Suprapubic skin (tissue), 4 donors: ENCODE measurements at regions not wholly inside any gene's neighbourhood (a gene's known extent, or its start where the extent isn't known, plus 50 kb on each side); places are given as distances from the start of the nearest gene placed in this dataset.

Experiments
- DNase-seq, 2 donors: peaks; one replicate each; pipeline ENCODE4 v3.0.0-alpha.2; 2019; ENCODE audit warnings: low spot score in 2 of 2
- H3K27ac ChIP-seq: fragments of 200-600 bp; sonication (generic); one replicate; pipeline ENCODE4 v1.5.1; 2019
- H3K27me3 ChIP-seq: fragments of 200-600 bp; sonication (generic); one replicate; pipeline ENCODE4 v1.5.1; 2019
- H3K36me3 ChIP-seq: fragments of 200-600 bp; sonication (generic); one replicate; pipeline ENCODE4 v1.5.1; 2019
- H3K4me1 ChIP-seq: fragments of 200-600 bp; sonication (generic); one replicate; pipeline ENCODE4 v1.5.1; 2019
- H3K4me3 ChIP-seq: fragments of 200-600 bp; sonication (generic); one replicate; pipeline ENCODE4 v1.5.1; 2019; ENCODE audit warnings: mild to moderate bottlenecking
- H3K9me3 ChIP-seq: fragments of 200-600 bp; sonication (generic); one replicate; pipeline ENCODE4 v1.5.1; 2019
- CTCF ChIP-seq, 2 donors: fragments of 200-600 bp in 1 of 2; fragments of 450-650 bp in 1 of 2; sonication (generic) in 1 of 2; IDR thresholded peaks; one replicate each; pipeline ENCODE4 v1.5.1; 2016 to 2019; ENCODE audit warnings: antibody characterized with exemption in 2 of 2, mild to moderate bottlenecking in 1 of 2, moderate library complexity in 1 of 2
- EP300 ChIP-seq: sonication (generic); formaldehyde crosslinking; IDR thresholded peaks from one replicate; pipeline ENCODE4 v1.6.1; 2017; ENCODE audit warnings: antibody characterized with exemption
- POLR2A ChIP-seq, 2 donors: fragments of 450-650 bp; IDR thresholded peaks; one replicate each; pipeline ENCODE4 v1.6.1; 2017; ENCODE audit warnings: antibody characterized with exemption in 2 of 2, mild to moderate bottlenecking in 2 of 2, moderate library complexity in 2 of 2
- POLR2AphosphoS5 ChIP-seq, 3 donors: sonication (generic); formaldehyde crosslinking; IDR thresholded peaks; one replicate each; pipeline ENCODE4 v1.6.1; 2017; ENCODE audit warnings: antibody characterized with exemption in 3 of 3
- WGBS: methylation state at CpG from one replicate; pipeline ENCODE4 v1.1.5; 2018; 5-methylcytosine and 5-hydroxymethylcytosine counted together

- DNase-seq = no peak
- no peak for TF ChIP-seq POLR2AphosphoS5 (IDR thresholded peaks at IDR 0.05)
- no peak for TF ChIP-seq POLR2A (IDR thresholded peaks at IDR 0.05)
These were observed 602.4 kb downstream of the AJAP1 start for GRCh38 chr1:5256793-5257192.

GRCh38 chr1:5254975-5255374, 600.6 kb downstream of the AJAP1 start:
- Histone ChIP-seq H3K36me3 (no peaks in the 10 kb centered on the region), H3K27ac (no peak overlapping the region), H3K9me3 (peaks cover 4% of the 10 kb centered on the region), H3K4me1 (no peaks in the 10 kb centered on the region), H3K27me3 (no peaks in the 10 kb centered on the region), H3K4me3 (no peak overlapping the region)
- TF ChIP-seq EP300 (no peak), CTCF (IDR thresholded peaks at IDR 0.05) (no peak), POLR2AphosphoS5 (IDR thresholded peaks at IDR 0.05) (no peak), POLR2A (IDR thresholded peaks at IDR 0.05) (no peak)
- DNase-seq = no peak
- 100% methylated on average over 2 of the region's 2 CpGs for WGBS

More at GRCh38 chr1:5256793-5257192, 602.4 kb downstream of the AJAP1 start:
- Histone ChIP-seq H3K27ac (no peak overlapping the region), H3K36me3 (no peaks in the 10 kb centered on the region), H3K9me3 (peaks cover 4% of the 10 kb centered on the region), H3K4me1 (no peaks in the 10 kb centered on the region), H3K4me3 (no peak overlapping the region), H3K27me3 (no peaks in the 10 kb centered on the region)
- WGBS = 66% methylated on average over 2 of the region's 2 CpGs

DNA sequence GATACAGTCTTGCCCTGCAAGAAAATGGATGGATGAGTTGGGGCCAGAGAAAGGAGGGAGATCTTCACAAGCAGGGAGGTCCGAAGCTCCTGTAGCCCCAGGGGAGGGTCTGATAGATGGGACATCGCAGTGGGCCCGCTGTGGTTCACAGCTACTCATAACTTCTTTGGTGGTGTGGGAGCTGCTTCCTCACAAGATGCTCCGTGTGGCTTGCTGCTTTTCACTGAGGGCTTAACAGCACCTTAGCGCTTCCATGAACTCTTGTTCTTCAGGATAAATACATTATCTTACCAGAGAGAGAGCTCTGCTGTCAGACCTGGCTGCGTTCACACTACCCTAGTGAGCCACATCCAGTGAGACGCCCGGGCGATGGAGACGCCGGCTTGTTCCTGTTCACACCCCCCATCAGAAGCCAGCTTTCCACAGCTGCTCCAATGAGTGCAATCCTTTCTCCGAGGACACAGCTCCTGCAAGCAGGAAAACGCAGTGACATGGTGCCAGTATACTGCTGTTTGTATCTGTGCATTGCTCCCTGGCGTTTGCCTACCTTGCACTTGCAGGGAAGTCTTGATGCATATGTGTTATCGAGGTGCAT, 599.8 kb downstream of the AJAP1 start:
- peaks cover 4% of the 10 kb centered on the region for H3K9me3 ChIP-seq
- H3K27ac ChIP-seq = no peak overlapping the region
- DNase-seq = no peak
- 82% methylated on average over 15 of the region's 15 CpGs for WGBS
- TF ChIP-seq CTCF (IDR thresholded peaks at IDR 0.05) (no peak), POLR2AphosphoS5 (IDR thresholded peaks at IDR 0.05) (no peak), POLR2A (IDR thresholded peaks at IDR 0.05) (no peak), EP300 (no peak)
- H3K4me3 ChIP-seq = no peak overlapping the region
- no peaks in the 10 kb centered on the region for H3K27me3 ChIP-seq
- no peaks in the 10 kb centered on the region for H3K36me3 ChIP-seq
- H3K4me1 ChIP-seq = no peaks in the 10 kb centered on the region

GRCh38 chr1:5253036-5253435, 598.6 kb downstream of the AJAP1 start:
- Histone ChIP-seq H3K4me3 (no peak overlapping the region), H3K27ac (no peak overlapping the region), H3K27me3 (no peaks in the 10 kb centered on the region), H3K36me3 (no peaks in the 10 kb centered on the region), H3K4me1 (no peaks in the 10 kb centered on the region), H3K9me3 (no peaks in the 10 kb centered on the region)
- no peak for TF ChIP-seq EP300
- no peak for TF ChIP-seq POLR2A (IDR thresholded peaks at IDR 0.05)
- no peak for TF ChIP-seq CTCF (IDR thresholded peaks at IDR 0.05)
- TF ChIP-seq POLR2AphosphoS5 (IDR thresholded peaks at IDR 0.05) = no peak
- no peak for DNase-seq
- WGBS = 83% methylated on average over 5 of the region's 5 CpGs

GRCh38 chr1:5250336-5250735, 595.9 kb downstream of the AJAP1 start:
- Histone ChIP-seq H3K4me3 (no peak overlapping the region), H3K27me3 (no peaks in the 10 kb centered on the region), H3K36me3 (no peaks in the 10 kb centered on the region), H3K4me1 (no peaks in the 10 kb centered on the region), H3K9me3 (no peaks in the 10 kb centered on the region), H3K27ac (no peak overlapping the region)
- DNase-seq = no peak
- WGBS = 41% methylated on average over 2 of the region's 2 CpGs
- TF ChIP-seq CTCF (IDR thresholded peaks at IDR 0.05) = no peak
- TF ChIP-seq POLR2A (IDR thresholded peaks at IDR 0.05) = no peak
- no peak for TF ChIP-seq POLR2AphosphoS5 (IDR thresholded peaks at IDR 0.05)
- TF ChIP-seq EP300 = no peak

- H3K9me3 ChIP-seq = no peaks in the 10 kb centered on the region
- no peak overlapping the region for H3K4me3 ChIP-seq
- H3K4me1 ChIP-seq = no peaks in the 10 kb centered on the region
- DNase-seq = no peak
- no peak overlapping the region for H3K27ac ChIP-seq
- TF ChIP-seq CTCF (IDR thresholded peaks at IDR 0.05) = no peak
- no peak for TF ChIP-seq EP300
- no peak for TF ChIP-seq POLR2AphosphoS5 (IDR thresholded peaks at IDR 0.05)
- no peak for TF ChIP-seq POLR2A (IDR thresholded peaks at IDR 0.05)
- H3K27me3 ChIP-seq = no peaks in the 10 kb centered on the region
- no peaks in the 10 kb centered on the region for H3K36me3 ChIP-seq
- 73% methylated on average over 5 of the region's 5 CpGs for WGBS
These were observed 590.9 kb downstream of the AJAP1 start for GRCh38 chr1:5245348-5245747.
